Colonic mucosa (tissue), 4 donors: ENCODE measurements at regions not wholly inside any gene's neighbourhood (a gene's known extent, or its start where the extent isn't known, plus 50 kb on each side); places are given as distances from the start of the nearest gene placed in this dataset.

Source experiments
- DNase-seq: peaks from one replicate; pipeline ENCODE4 v3.0.0-alpha.2; 2020
- H3K27ac ChIP-seq: fragments of 200-600 bp; one replicate; pipeline ENCODE4 v1.8.0; 2021
- H3K27me3 ChIP-seq: fragments of 200-600 bp; one replicate; pipeline ENCODE4 v1.8.0; 2021
- H3K36me3 ChIP-seq: fragments of 200-600 bp; one replicate; pipeline ENCODE4 v1.8.0; 2021
- H3K4me1 ChIP-seq: fragments of 200-600 bp; one replicate; pipeline ENCODE4 v1.8.0; 2021; ENCODE audit warnings: mild to moderate bottlenecking
- H3K4me3 ChIP-seq: fragments of 200-600 bp; one replicate; pipeline ENCODE4 v1.8.0; 2021
- H3K9ac ChIP-seq, 2 donors: one replicate each; pipeline ENCODE4 v1.7.0; 2013; ENCODE audit warnings: control low read depth in 2 of 2, low read depth in 2 of 2, low read length in 2 of 2
- H3K9me3 ChIP-seq: fragments of 200-600 bp; one replicate; pipeline ENCODE4 v1.8.0; 2021
- CTCF ChIP-seq: fragments of 200-600 bp; IDR thresholded peaks from one replicate; pipeline ENCODE4 v1.8.0; 2022; ENCODE audit warnings: antibody characterized with exemption, mild to moderate bottlenecking
- intact Hi-C: fragments of 100-400 bp; cut with DNase I; formaldehyde crosslinking; loops from one replicate; pipeline ENCODE4 v1.14.1; 2022
- donor health status: healthy.
- donor health status: DM: no; HTN: no; CAD: no.
- donor health status: DM: no; HTN: no; CAD: no.

- intact Hi-C loops, result no loop called here
- no peak for DNase-seq
- H3K9me3 ChIP-seq, result no peaks in the 10 kb centered on the region
- no peak overlapping the region for H3K27ac ChIP-seq
- no peaks in the 10 kb centered on the region for H3K4me1 ChIP-seq
- no peak for TF ChIP-seq CTCF
- H3K27me3 ChIP-seq, result no peaks in the 10 kb centered on the region
- no peak overlapping the region for H3K9ac ChIP-seq
- no peaks in the 10 kb centered on the region for H3K36me3 ChIP-seq
- no peak overlapping the region for H3K4me3 ChIP-seq
Observed at GRCh38 chr2:144718376-144718775, 198.5 kb upstream of the ZEB2 start.

GRCh38 chr2:144715992-144716391 lies 196.1 kb upstream of the ZEB2 start:
- H3K27ac ChIP-seq, result no peak overlapping the region
- no peak for DNase-seq
- no peak for TF ChIP-seq CTCF
- H3K4me1 ChIP-seq, result no peaks in the 10 kb centered on the region
- intact Hi-C loops, result no loop called here
- H3K9ac ChIP-seq, result no peak overlapping the region
- no peaks in the 10 kb centered on the region for H3K9me3 ChIP-seq
- no peak overlapping the region for H3K4me3 ChIP-seq
- no peaks in the 10 kb centered on the region for H3K27me3 ChIP-seq
- H3K36me3 ChIP-seq, result no peaks in the 10 kb centered on the region

- intact Hi-C loops, result no loop called here
- no peak overlapping the region for H3K9ac ChIP-seq
- DNase-seq, result no peak
- H3K27ac ChIP-seq, result no peak overlapping the region
- H3K36me3 ChIP-seq, result no peaks in the 10 kb centered on the region
- no peaks in the 10 kb centered on the region for H3K9me3 ChIP-seq
- H3K27me3 ChIP-seq, result no peaks in the 10 kb centered on the region
- TF ChIP-seq CTCF, result no peak
- H3K4me3 ChIP-seq, result no peak overlapping the region
- no peaks in the 10 kb centered on the region for H3K4me1 ChIP-seq
Observed at GRCh38 chr2:144713410-144713809, 193.5 kb upstream of the ZEB2 start.

DNA sequence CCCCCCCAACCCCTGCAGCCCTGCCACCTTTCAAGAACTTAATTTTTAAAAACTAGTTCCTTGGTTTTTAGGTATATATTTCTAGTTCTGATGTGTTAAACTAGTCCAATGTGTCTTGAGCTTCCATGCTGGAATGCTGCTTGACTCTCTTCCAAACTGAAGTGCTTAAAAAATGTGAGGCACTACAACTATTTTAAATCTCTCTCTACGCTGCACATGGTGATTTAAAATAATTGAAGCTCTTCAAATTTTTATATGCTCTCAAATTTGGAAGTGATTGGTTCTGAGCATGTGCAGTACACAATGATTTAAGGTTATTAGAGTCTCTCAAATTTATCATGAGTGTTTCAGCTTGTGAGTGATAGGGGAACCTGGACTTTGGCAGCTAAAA lies 192.6 kb upstream of the ZEB2 start:
- DNase-seq, result no peak
- H3K36me3 ChIP-seq, result no peaks in the 10 kb centered on the region
- H3K4me3 ChIP-seq, result no peak overlapping the region
- H3K27me3 ChIP-seq, result no peaks in the 10 kb centered on the region
- H3K4me1 ChIP-seq, result no peaks in the 10 kb centered on the region
- no peak overlapping the region for H3K9ac ChIP-seq
- no peaks in the 10 kb centered on the region for H3K9me3 ChIP-seq
- intact Hi-C loops, result no loop called here
- no peak overlapping the region for H3K27ac ChIP-seq
- no peak for TF ChIP-seq CTCF

- Histone ChIP-seq H3K9ac (no peak overlapping the region), H3K27me3 (no peaks in the 10 kb centered on the region), H3K4me1 (no peaks in the 10 kb centered on the region), H3K4me3 (no peak overlapping the region), H3K27ac (no peak overlapping the region), H3K36me3 (no peaks in the 10 kb centered on the region), H3K9me3 (no peaks in the 10 kb centered on the region)
- no peak for DNase-seq
- no peak for TF ChIP-seq CTCF
- intact Hi-C loops, result no loop called here
Observed at GRCh38 chr2:144711630-144712549, 192.0 kb upstream of the ZEB2 start.
